ENCODE measurements at regions not wholly inside any gene's neighbourhood (a gene's known extent, or its start where the extent isn't known, plus 50 kb on each side); places are given as distances from the start of the nearest gene placed in this dataset.

- no peaks in the 10 kb centered on the region for H3K9me3 ChIP-seq (ENCODE audit: control insufficient read depth in 1 of 2, low read length in 2 of 2)
- H3K27ac ChIP-seq (ENCODE audit: low read length) = no peak overlapping the region
- no peaks in the 10 kb centered on the region for H3K36me3 ChIP-seq (ENCODE audit: control insufficient read depth in 1 of 2, insufficient read depth in 2 of 2, low read length in 2 of 2)
- H3K4me3 ChIP-seq (ENCODE audit: low read depth in 1 of 2, low read length in 2 of 2) = no peak overlapping the region
- peaks cover 0 to 15% of the 10 kb centered on the region in 2 donors for H3K4me1 ChIP-seq (ENCODE audit: control insufficient read depth in 1 of 2, insufficient read depth in 2 of 2, low read length in 2 of 2)
- no peaks in the 10 kb centered on the region for H3K27me3 ChIP-seq (ENCODE audit: low read depth, low read length)
Measured at GRCh38 chr1:204803607-204804006, 67.1 kb upstream of the NFASC start.

GRCh38 chr1:204806943-204807687 is 63.5 kb upstream of the NFASC start:
- H3K9me3 ChIP-seq (ENCODE audit: control insufficient read depth in 1 of 2, low read length in 2 of 2) = no peaks in the 10 kb centered on the region
- H3K4me1 ChIP-seq (ENCODE audit: control insufficient read depth in 1 of 2, insufficient read depth in 2 of 2, low read length in 2 of 2) = peaks cover 0 to 15% of the 10 kb centered on the region in 2 donors
- H3K4me3 ChIP-seq (ENCODE audit: low read depth in 1 of 2, low read length in 2 of 2) = peak overlapping the region; percentile 54 to 70
- H3K27me3 ChIP-seq (ENCODE audit: low read depth, low read length) = no peaks in the 10 kb centered on the region
- H3K36me3 ChIP-seq (ENCODE audit: control insufficient read depth in 1 of 2, insufficient read depth in 2 of 2, low read length in 2 of 2) = no peaks in the 10 kb centered on the region
- H3K27ac ChIP-seq (ENCODE audit: low read length) = no peak overlapping the region

GRCh38 chr1:204809488-204809887 is 61.2 kb upstream of the NFASC start:
- Histone ChIP-seq H3K27ac (ENCODE audit: low read length) (no peak overlapping the region), H3K9me3 (ENCODE audit: control insufficient read depth in 1 of 2, low read length in 2 of 2) (no peaks in the 10 kb centered on the region), H3K4me1 (ENCODE audit: control insufficient read depth in 1 of 2, insufficient read depth in 2 of 2, low read length in 2 of 2) (peaks cover 0 to 24% of the 10 kb centered on the region in 2 donors), H3K4me3 (ENCODE audit: low read depth in 1 of 2, low read length in 2 of 2) (no peak overlapping the region), H3K36me3 (ENCODE audit: control insufficient read depth in 1 of 2, insufficient read depth in 2 of 2, low read length in 2 of 2) (no peaks in the 10 kb centered on the region), H3K27me3 (ENCODE audit: low read depth, low read length) (no peaks in the 10 kb centered on the region)

- H3K27ac ChIP-seq (ENCODE audit: low read length) = no peak overlapping the region
- no peaks in the 10 kb centered on the region for H3K9me3 ChIP-seq (ENCODE audit: control insufficient read depth in 1 of 2, low read length in 2 of 2)
- H3K4me1 ChIP-seq (ENCODE audit: control insufficient read depth in 1 of 2, insufficient read depth in 2 of 2, low read length in 2 of 2) = peaks cover 0 to 18% of the 10 kb centered on the region in 2 donors
- no peak overlapping the region for H3K4me3 ChIP-seq (ENCODE audit: low read depth in 1 of 2, low read length in 2 of 2)
- H3K36me3 ChIP-seq (ENCODE audit: control insufficient read depth in 1 of 2, insufficient read depth in 2 of 2, low read length in 2 of 2) = no peaks in the 10 kb centered on the region
- H3K27me3 ChIP-seq (ENCODE audit: low read depth, low read length) = no peaks in the 10 kb centered on the region
Measured at GRCh38 chr1:204812842-204813241, 57.8 kb upstream of the NFASC start.

- Histone ChIP-seq H3K36me3 (ENCODE audit: control insufficient read depth in 1 of 2, insufficient read depth in 2 of 2, low read length in 2 of 2) (no peaks in the 10 kb centered on the region), H3K27me3 (ENCODE audit: low read depth, low read length) (no peaks in the 10 kb centered on the region), H3K4me1 (ENCODE audit: control insufficient read depth in 1 of 2, insufficient read depth in 2 of 2, low read length in 2 of 2) (peaks cover 0 to 20% of the 10 kb centered on the region in 2 donors), H3K4me3 (ENCODE audit: low read depth in 1 of 2, low read length in 2 of 2) (no peak overlapping the region), H3K27ac (ENCODE audit: low read length) (no peak overlapping the region), H3K9me3 (ENCODE audit: control insufficient read depth in 1 of 2, low read length in 2 of 2) (no peaks in the 10 kb centered on the region)
Measured at GRCh38 chr1:204813522-204813921, 57.1 kb upstream of the NFASC start.

DNA sequence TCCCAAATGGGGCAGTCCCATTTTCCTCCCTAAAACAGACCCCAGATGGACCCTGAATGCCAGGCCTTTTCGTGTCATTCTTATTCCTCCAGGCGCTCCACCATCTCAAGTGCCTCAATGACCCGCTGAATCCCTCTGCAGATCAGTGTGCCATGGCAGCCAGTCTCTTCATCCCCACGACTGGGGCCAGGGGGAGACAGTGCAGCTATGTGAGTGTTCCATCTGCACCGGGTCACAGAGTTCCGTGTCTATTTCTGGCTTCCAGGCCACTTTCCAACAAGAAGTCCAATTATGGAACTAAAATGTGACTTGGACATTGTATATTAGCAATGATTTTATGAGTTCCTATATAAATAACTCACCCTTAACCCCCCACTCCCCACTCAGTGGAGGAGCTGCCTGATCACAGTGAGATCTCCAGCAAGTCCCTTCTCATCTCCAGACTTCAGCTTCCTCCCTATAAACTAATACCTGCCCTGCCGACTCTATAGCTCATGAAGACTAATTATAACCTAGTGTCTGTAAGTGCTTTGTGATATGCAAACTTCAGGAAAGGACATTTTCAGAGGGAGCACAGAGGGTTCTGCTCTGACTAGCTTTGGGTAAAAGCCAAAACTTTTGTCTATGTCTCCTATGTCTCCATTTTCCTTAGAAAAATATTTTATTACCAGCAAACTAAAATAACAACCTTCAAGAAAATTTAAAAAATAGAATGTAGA is 56.3 kb upstream of the NFASC start:
- Histone ChIP-seq H3K4me3 (ENCODE audit: low read depth in 1 of 2, low read length in 2 of 2) (no peak overlapping the region), H3K36me3 (ENCODE audit: control insufficient read depth in 1 of 2, insufficient read depth in 2 of 2, low read length in 2 of 2) (no peaks in the 10 kb centered on the region), H3K27me3 (ENCODE audit: low read depth, low read length) (no peaks in the 10 kb centered on the region), H3K9me3 (ENCODE audit: control insufficient read depth in 1 of 2, low read length in 2 of 2) (no peaks in the 10 kb centered on the region), H3K4me1 (ENCODE audit: control insufficient read depth in 1 of 2, insufficient read depth in 2 of 2, low read length in 2 of 2) (peaks cover 0 to 28% of the 10 kb centered on the region in 2 donors), H3K27ac (ENCODE audit: low read length) (no peak overlapping the region)

GRCh38 chr1:204817341-204817740 is 53.3 kb upstream of the NFASC start:
- Histone ChIP-seq H3K27ac (ENCODE audit: low read length) (no peak overlapping the region), H3K36me3 (ENCODE audit: control insufficient read depth in 1 of 2, insufficient read depth in 2 of 2, low read length in 2 of 2) (no peaks in the 10 kb centered on the region), H3K4me1 (ENCODE audit: control insufficient read depth in 1 of 2, insufficient read depth in 2 of 2, low read length in 2 of 2) (peaks cover 0 to 56% of the 10 kb centered on the region in 2 donors), H3K9me3 (ENCODE audit: control insufficient read depth in 1 of 2, low read length in 2 of 2) (no peaks in the 10 kb centered on the region), H3K27me3 (ENCODE audit: low read depth, low read length) (no peaks in the 10 kb centered on the region), H3K4me3 (ENCODE audit: low read depth in 1 of 2, low read length in 2 of 2) (no peak overlapping the region)

DNA sequence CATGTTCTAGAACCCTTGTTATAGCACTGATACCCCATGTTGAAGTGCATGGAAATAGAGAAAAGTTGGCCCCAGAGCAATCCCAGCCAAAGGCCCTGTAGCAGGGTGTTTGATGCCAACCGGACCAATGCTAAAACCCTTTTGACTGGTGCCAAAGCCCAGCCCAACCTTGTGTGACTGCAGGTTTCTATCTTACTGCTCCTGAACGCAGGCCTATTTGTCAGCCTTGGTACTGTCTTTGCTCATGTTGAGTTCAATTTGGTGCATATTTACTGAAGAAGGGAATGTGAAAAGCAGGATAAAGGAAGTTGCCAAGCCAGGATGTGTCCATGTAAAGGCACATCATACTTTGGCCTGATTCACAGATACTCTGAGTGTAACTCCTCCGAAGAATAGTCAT is 51.7 kb upstream of the NFASC start:
- Histone ChIP-seq H3K4me3 (ENCODE audit: low read depth in 1 of 2, low read length in 2 of 2) (no peak overlapping the region), H3K27ac (ENCODE audit: low read length) (no peak overlapping the region), H3K4me1 (ENCODE audit: control insufficient read depth in 1 of 2, insufficient read depth in 2 of 2, low read length in 2 of 2) (peaks cover 4 to 62% of the 10 kb centered on the region in 2 donors), H3K27me3 (ENCODE audit: low read depth, low read length) (no peaks in the 10 kb centered on the region), H3K36me3 (ENCODE audit: control insufficient read depth in 1 of 2, insufficient read depth in 2 of 2, low read length in 2 of 2) (no peaks in the 10 kb centered on the region), H3K9me3 (ENCODE audit: control insufficient read depth in 1 of 2, low read length in 2 of 2) (no peaks in the 10 kb centered on the region)

DNA sequence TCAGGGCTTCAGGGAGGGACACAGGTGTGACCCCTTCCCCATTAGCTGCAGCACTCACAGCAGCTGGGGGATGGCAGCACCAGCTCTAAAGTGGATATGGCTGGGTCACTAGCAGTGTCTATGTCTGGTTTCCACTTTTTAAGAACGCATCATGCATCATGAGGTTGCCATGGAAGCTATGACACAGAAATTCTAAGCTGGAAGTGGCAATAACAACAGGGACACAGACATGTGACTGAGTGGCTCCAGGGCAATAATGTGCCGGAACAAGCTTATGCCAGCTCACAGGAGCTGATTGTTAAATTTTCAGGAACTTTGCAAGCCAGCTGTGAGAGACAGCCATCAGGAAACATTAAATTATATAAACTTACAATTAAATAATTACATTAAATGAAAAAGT is 51.2 kb upstream of the NFASC start:
- no peaks in the 10 kb centered on the region for H3K36me3 ChIP-seq (ENCODE audit: control insufficient read depth in 1 of 2, insufficient read depth in 2 of 2, low read length in 2 of 2)
- no peaks in the 10 kb centered on the region for H3K9me3 ChIP-seq (ENCODE audit: control insufficient read depth in 1 of 2, low read length in 2 of 2)
- H3K27me3 ChIP-seq (ENCODE audit: low read depth, low read length) = no peaks in the 10 kb centered on the region
- H3K4me3 ChIP-seq (ENCODE audit: low read depth in 1 of 2, low read length in 2 of 2) = no peak overlapping the region
- no peak overlapping the region for H3K27ac ChIP-seq (ENCODE audit: low read length)
- H3K4me1 ChIP-seq (ENCODE audit: control insufficient read depth in 1 of 2, insufficient read depth in 2 of 2, low read length in 2 of 2) = peaks cover 4 to 57% of the 10 kb centered on the region in 2 donors
